ENCODE measurements at regions not wholly inside any gene's neighbourhood (a gene's known extent, or its start where the extent isn't known, plus 50 kb on each side); places are given as distances from the start of the nearest gene placed in this dataset.

DNA sequence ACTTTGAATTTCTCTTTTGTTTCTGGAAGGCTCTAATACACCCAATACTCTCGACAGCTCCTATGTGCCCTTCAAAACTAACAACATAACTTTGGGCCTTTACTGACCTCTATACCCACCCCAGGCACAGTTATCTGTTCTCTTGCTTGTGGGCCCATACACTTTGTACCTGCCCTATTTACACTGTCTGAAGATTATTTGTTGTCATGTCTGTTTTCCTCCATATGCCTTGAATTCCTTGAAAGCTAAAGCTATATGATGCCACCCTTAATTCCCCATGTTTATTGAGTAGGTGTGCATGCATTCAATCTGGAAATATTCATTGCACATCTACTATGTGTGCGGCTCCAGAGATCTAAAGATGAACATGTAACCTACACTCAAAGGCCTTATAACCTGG is 267.6 kb downstream of the PLPP3 start:
- H3K4me3 Mint-ChIP-seq, result no peak overlapping the region
- H3K9me3 Mint-ChIP-seq, result peaks cover 6% of the 10 kb centered on the region

GRCh38 chr1:56310945-56311344 is 268.4 kb downstream of the PLPP3 start:
- H3K36me3 Mint-ChIP-seq (ENCODE audit: low read depth), result no peaks in the 10 kb centered on the region
- H3K27me3 Mint-ChIP-seq, result peaks cover 3% of the 10 kb centered on the region

More for the DNA sequence above, 267.6 kb downstream of the PLPP3 start:
- no peak for DNase-seq
- H3K36me3 Mint-ChIP-seq (ENCODE audit: low read depth), result no peaks in the 10 kb centered on the region
- H3K4me1 Mint-ChIP-seq (ENCODE audit: low read depth), result no peaks in the 10 kb centered on the region
- no peak overlapping the region for H3K27ac Mint-ChIP-seq
- peaks cover 3% of the 10 kb centered on the region for H3K27me3 Mint-ChIP-seq

DNA sequence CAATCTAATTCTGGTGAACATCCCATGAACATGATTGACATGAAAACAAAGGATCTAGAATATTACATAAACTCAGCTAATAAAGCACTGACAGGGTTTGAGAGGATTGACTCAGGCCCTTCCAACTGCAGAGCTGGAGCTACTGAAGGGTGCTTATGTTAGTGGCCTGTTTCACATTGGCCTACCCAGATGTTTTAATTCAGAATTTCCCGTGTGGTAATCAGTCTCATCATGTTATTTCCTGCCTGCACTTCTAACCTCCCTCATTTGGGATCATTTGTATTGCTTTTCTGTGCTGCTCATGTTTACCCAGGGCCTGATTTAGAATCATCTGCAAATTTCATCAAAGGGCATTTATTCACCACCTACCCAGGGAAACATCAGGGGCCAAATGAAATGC is 270.3 kb downstream of the PLPP3 start:
- peaks cover 6% of the 10 kb centered on the region for H3K9me3 Mint-ChIP-seq
- DNase-seq, result no peak
- no peak overlapping the region for H3K27ac Mint-ChIP-seq
- no peaks in the 10 kb centered on the region for H3K4me1 Mint-ChIP-seq (ENCODE audit: low read depth)
- H3K4me3 Mint-ChIP-seq, result no peak overlapping the region
- peaks cover 3% of the 10 kb centered on the region for H3K27me3 Mint-ChIP-seq
- H3K36me3 Mint-ChIP-seq (ENCODE audit: low read depth), result no peaks in the 10 kb centered on the region

More at GRCh38 chr1:56310945-56311344, 268.4 kb downstream of the PLPP3 start:
- Mint-ChIP-seq H3K4me3 (no peak overlapping the region), H3K4me1 (ENCODE audit: low read depth) (no peaks in the 10 kb centered on the region), H3K27ac (no peak overlapping the region), H3K9me3 (peaks cover 6% of the 10 kb centered on the region)
- no peak for DNase-seq

DNA sequence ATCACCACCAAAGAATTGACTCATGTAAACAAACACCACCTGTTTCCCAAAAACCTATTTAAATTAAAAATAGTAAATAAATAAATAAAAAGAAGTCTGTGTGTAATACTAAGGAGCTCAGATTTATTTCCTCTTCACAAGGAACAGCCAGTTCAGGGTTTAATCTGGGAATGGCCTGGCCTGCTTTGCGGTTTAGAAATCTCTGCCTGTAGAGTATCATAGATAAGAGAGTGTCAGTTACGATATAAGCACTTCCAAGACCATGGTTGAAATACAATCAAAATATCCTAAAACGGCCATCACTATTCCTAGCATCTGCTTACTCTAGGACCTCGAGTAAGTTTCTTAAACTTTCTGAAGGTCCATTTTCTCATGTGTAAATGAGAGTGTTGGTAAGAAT is 274.4 kb downstream of the PLPP3 start:
- H3K9me3 Mint-ChIP-seq, result no peaks in the 10 kb centered on the region

GRCh38 chr1:56303805-56304204 is 275.6 kb downstream of the PLPP3 start:
- DNase-seq, result no peak
- Mint-ChIP-seq H3K9me3 (no peaks in the 10 kb centered on the region), H3K27ac (no peak overlapping the region), H3K4me3 (no peak overlapping the region), H3K4me1 (ENCODE audit: low read depth) (no peaks in the 10 kb centered on the region), H3K27me3 (no peaks in the 10 kb centered on the region), H3K36me3 (ENCODE audit: low read depth) (no peaks in the 10 kb centered on the region)

More for the DNA sequence above, 274.4 kb downstream of the PLPP3 start:
- no peak for DNase-seq
- no peak overlapping the region for H3K4me3 Mint-ChIP-seq
- H3K36me3 Mint-ChIP-seq (ENCODE audit: low read depth), result no peaks in the 10 kb centered on the region
- H3K27ac Mint-ChIP-seq, result no peak overlapping the region
- no peaks in the 10 kb centered on the region for H3K27me3 Mint-ChIP-seq
- H3K4me1 Mint-ChIP-seq (ENCODE audit: low read depth), result no peaks in the 10 kb centered on the region

GRCh38 chr1:56302878-56303277 is 276.5 kb downstream of the PLPP3 start:
- H3K9me3 Mint-ChIP-seq, result no peaks in the 10 kb centered on the region
- no peak for DNase-seq

DNA sequence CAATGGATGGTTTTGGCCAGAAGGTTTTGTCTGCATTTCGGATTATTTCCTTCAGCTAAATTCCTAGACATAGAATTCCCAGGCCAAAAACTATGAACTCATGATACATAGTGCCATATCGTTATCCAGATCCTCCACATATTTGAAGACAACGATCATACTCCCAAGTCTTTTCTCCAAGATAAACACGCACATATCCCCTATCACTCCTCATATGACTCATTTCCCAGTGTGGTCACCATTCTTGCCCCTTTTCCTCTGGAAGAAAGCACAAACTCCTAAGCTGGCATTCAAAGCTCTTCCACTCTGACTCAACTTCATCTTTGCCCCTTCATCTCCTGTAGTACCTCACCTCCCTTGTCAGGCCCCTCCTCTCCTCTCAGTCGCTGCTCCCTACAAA is 277.6 kb downstream of the PLPP3 start:
- DNase-seq, result no peak
- H3K27ac Mint-ChIP-seq, result no peak overlapping the region
- H3K36me3 Mint-ChIP-seq (ENCODE audit: low read depth), result no peaks in the 10 kb centered on the region
- H3K4me3 Mint-ChIP-seq, result no peak overlapping the region
- no peaks in the 10 kb centered on the region for H3K4me1 Mint-ChIP-seq (ENCODE audit: low read depth)
- H3K9me3 Mint-ChIP-seq, result no peaks in the 10 kb centered on the region
- H3K27me3 Mint-ChIP-seq, result no peaks in the 10 kb centered on the region

More at GRCh38 chr1:56302878-56303277, 276.5 kb downstream of the PLPP3 start:
- H3K27ac Mint-ChIP-seq, result no peak overlapping the region
- no peak overlapping the region for H3K4me3 Mint-ChIP-seq
- H3K27me3 Mint-ChIP-seq, result no peaks in the 10 kb centered on the region
- no peaks in the 10 kb centered on the region for H3K4me1 Mint-ChIP-seq (ENCODE audit: low read depth)
- H3K36me3 Mint-ChIP-seq (ENCODE audit: low read depth), result no peaks in the 10 kb centered on the region

- Mint-ChIP-seq H3K27ac (no peak overlapping the region), H3K4me3 (no peak overlapping the region)
Observed at GRCh38 chr1:56300836-56301235, 278.5 kb downstream of the PLPP3 start.

GRCh38 chr1:56298866-56299265 is 280.5 kb downstream of the PLPP3 start:
- no peak for DNase-seq
- H3K4me1 Mint-ChIP-seq (ENCODE audit: low read depth), result no peaks in the 10 kb centered on the region
- H3K27ac Mint-ChIP-seq, result no peak overlapping the region
- H3K4me3 Mint-ChIP-seq, result no peak overlapping the region
- H3K9me3 Mint-ChIP-seq, result no peaks in the 10 kb centered on the region
- no peaks in the 10 kb centered on the region for H3K27me3 Mint-ChIP-seq
- H3K36me3 Mint-ChIP-seq (ENCODE audit: low read depth), result no peaks in the 10 kb centered on the region

More at GRCh38 chr1:56300836-56301235, 278.5 kb downstream of the PLPP3 start:
- Mint-ChIP-seq H3K9me3 (no peaks in the 10 kb centered on the region), H3K36me3 (ENCODE audit: low read depth) (no peaks in the 10 kb centered on the region), H3K27me3 (no peaks in the 10 kb centered on the region), H3K4me1 (ENCODE audit: low read depth) (no peaks in the 10 kb centered on the region)
- DNase-seq, result no peak

- Mint-ChIP-seq H3K4me1 (ENCODE audit: low read depth) (no peaks in the 10 kb centered on the region), H3K4me3 (no peak overlapping the region), H3K9me3 (no peaks in the 10 kb centered on the region), H3K36me3 (ENCODE audit: low read depth) (no peaks in the 10 kb centered on the region), H3K27ac (no peak overlapping the region), H3K27me3 (no peaks in the 10 kb centered on the region)
- DNase-seq, result no peak
Observed at GRCh38 chr1:56297904-56298303, 281.5 kb downstream of the PLPP3 start.

DNA sequence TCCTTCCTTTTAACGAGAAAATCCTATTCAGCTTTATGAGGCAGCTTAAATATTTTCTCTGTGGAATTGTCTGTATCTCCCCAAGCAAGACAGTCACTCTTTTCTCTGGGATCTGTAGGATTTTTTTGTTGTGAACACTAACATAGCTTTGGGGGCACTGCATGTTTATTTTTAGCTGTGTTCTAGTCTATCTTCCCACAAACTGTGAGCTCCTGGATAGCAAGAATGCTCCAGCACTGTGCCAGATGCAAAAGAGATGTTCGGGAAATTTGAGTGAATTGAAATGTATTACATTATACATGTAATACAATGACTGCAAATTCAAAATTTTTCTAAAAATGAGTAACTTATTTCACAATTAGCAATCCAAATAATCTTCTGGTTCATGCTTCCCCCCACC is 282.2 kb downstream of the PLPP3 start:
- Mint-ChIP-seq H3K9me3 (no peaks in the 10 kb centered on the region), H3K4me3 (no peak overlapping the region), H3K27me3 (no peaks in the 10 kb centered on the region), H3K4me1 (ENCODE audit: low read depth) (no peaks in the 10 kb centered on the region), H3K27ac (no peak overlapping the region), H3K36me3 (ENCODE audit: low read depth) (no peaks in the 10 kb centered on the region)
- no peak for DNase-seq

- Mint-ChIP-seq H3K4me3 (no peak overlapping the region), H3K27me3 (no peaks in the 10 kb centered on the region), H3K4me1 (ENCODE audit: low read depth) (no peaks in the 10 kb centered on the region), H3K36me3 (ENCODE audit: low read depth) (no peaks in the 10 kb centered on the region), H3K27ac (no peak overlapping the region), H3K9me3 (no peaks in the 10 kb centered on the region)
- DNase-seq, result no peak
Observed at GRCh38 chr1:56295949-56296929, 283.1 kb downstream of the PLPP3 start.

- no peaks in the 10 kb centered on the region for H3K4me1 Mint-ChIP-seq (ENCODE audit: low read depth)
- H3K27ac Mint-ChIP-seq, result no peak overlapping the region
- no peaks in the 10 kb centered on the region for H3K9me3 Mint-ChIP-seq
- no peaks in the 10 kb centered on the region for H3K27me3 Mint-ChIP-seq
- H3K4me3 Mint-ChIP-seq, result no peak overlapping the region
- no peaks in the 10 kb centered on the region for H3K36me3 Mint-ChIP-seq (ENCODE audit: low read depth)
- no peak for DNase-seq
Observed at GRCh38 chr1:56291374-56291919, 287.9 kb downstream of the PLPP3 start.

DNA sequence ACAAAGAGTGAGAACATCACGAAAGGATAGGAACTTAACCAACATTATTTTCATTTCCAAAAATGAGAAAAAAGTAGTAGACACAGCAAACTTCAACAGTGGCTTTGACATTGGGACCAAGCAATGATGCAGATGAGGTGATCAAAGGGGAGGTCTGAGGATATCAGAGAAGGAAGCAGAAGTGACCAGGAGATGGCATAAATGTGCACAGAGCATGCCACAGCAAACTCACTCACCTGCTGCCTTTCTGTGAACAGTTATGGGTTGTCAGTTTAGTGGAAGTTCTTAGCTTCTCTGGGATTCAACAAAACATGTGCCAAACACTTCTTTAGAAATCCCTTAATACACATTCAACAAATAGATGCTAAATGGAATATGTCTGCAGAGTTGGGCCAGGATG is 290.1 kb downstream of the PLPP3 start:
- H3K9me3 Mint-ChIP-seq, result no peaks in the 10 kb centered on the region
- DNase-seq, result no peak
- no peaks in the 10 kb centered on the region for H3K4me1 Mint-ChIP-seq (ENCODE audit: low read depth)
- H3K36me3 Mint-ChIP-seq (ENCODE audit: low read depth), result no peaks in the 10 kb centered on the region
- no peak overlapping the region for H3K4me3 Mint-ChIP-seq
- no peaks in the 10 kb centered on the region for H3K27me3 Mint-ChIP-seq
- H3K27ac Mint-ChIP-seq, result no peak overlapping the region

GRCh38 chr1:56287721-56288120 is 291.6 kb downstream of the PLPP3 start:
- no peak for DNase-seq
- Mint-ChIP-seq H3K4me3 (no peak overlapping the region), H3K36me3 (ENCODE audit: low read depth) (no peaks in the 10 kb centered on the region), H3K9me3 (no peaks in the 10 kb centered on the region), H3K4me1 (ENCODE audit: low read depth) (no peaks in the 10 kb centered on the region), H3K27ac (no peak overlapping the region), H3K27me3 (no peaks in the 10 kb centered on the region)

All from activated T-cell treated with anti-CD3 and anti-CD28 coated beads, Interleukin-2, amount 50 U/mL, for 24 hours (primary cell).